HCT116 (cell line): ENCODE measurements at regions not wholly inside any gene's neighbourhood (a gene's known extent, or its start where the extent isn't known, plus 50 kb on each side); places are given as distances from the start of the nearest gene placed in this dataset.

Experiments
- ATAC-seq: fragments of 200-7000 bp; cut with Tn5 transposase; 2 replicates; pipeline ENCODE4 v1.9.1; 2020; ENCODE audit warnings: mild to moderate bottlenecking, moderate library complexity
- BruUV-seq: library from RNA; stranded (reverse); fragments of 400-500 nt; replicated peaks from 2 replicates; lab custom pipeline; 2021; lab: Mats Ljungman, UMichigan
- CTCF ChIA-PET: fragments of 300-600 bp; sonication (Branson Sonifier 250); formaldehyde crosslinking; loops from one replicate; lab custom pipeline; 2021; ENCODE audit warnings: antibody characterized with exemption; lab: Charles Lee
- POLR2A ChIA-PET: fragments of 300-600, 350-600 bp; sonication (Branson Sonifier 250); formaldehyde crosslinking; loops from one replicate; lab custom pipeline; 2021; ENCODE audit warnings: antibody characterized with exemption; lab: Charles Lee
- RAD21 ChIA-PET, 2 experiments: fragments of 300-600 bp; sonication (Branson Sonifier 250); formaldehyde crosslinking; loops; one replicate each; lab custom pipeline; 2023; ENCODE audit warnings: low total read pairs in 2 of 2; ENCODE audit not compliant: uncharacterized antibody in 2 of 2, unreplicated experiment in 2 of 2, low non-redundant PET in 1 of 2; lab: Charles Lee
- DNase-seq: peaks from one replicate; pipeline ENCODE4 v3.0.0-alpha.2; 2010; ENCODE audit warnings: low read depth, low spot score
- H2AFZ ChIP-seq: fragments of 200-600 bp; shearing (Covaris generic), sonication (generic); 2 replicates; pipeline ENCODE4 v1.6.1; 2017; ENCODE audit warnings: low read depth, mixed run types, mixed read lengths, antibody characterized with exemption, low read length; ENCODE audit not compliant: poor library complexity, severe bottlenecking
- H3K27ac ChIP-seq: 2 replicates; pipeline ENCODE4 v1.5.1; 2012; ENCODE audit warnings: low read depth, low read length
- H3K27me3 ChIP-seq: fragments of 200-600 bp; sonication (generic); 2 replicates; pipeline ENCODE4 v1.6.1; 2016; ENCODE audit warnings: mixed run types, low read length, mixed read lengths; ENCODE audit not compliant: insufficient read depth
- H3K36me3 ChIP-seq, 2 experiments: fragments of 200-500 bp in 1 of 2; fragments of 200-600 bp in 1 of 2; sonication (Bioruptor generic) in 1 of 2; sonication (generic) in 1 of 2; 2 replicates each; pipeline versions ENCODE4 v1.5.1 to v1.6.1; 2014 to 2016; ENCODE audit warnings: low read length in 2 of 2, inconsistent platforms in 1 of 2, mixed read lengths in 1 of 2, mixed run types in 1 of 2; ENCODE audit not compliant: insufficient read depth in 2 of 2, control insufficient read depth in 1 of 2
- H3K4me1 ChIP-seq, 2 experiments: fragments of 200-600 bp in 1 of 2; sonication (generic) in 1 of 2; 2 replicates each; pipeline versions ENCODE4 v1.5.1 to v1.6.1; 2012 to 2017; ENCODE audit warnings: low read length in 2 of 2, inconsistent platforms in 1 of 2, mild to moderate bottlenecking in 1 of 2, mixed read lengths in 1 of 2, mixed run types in 1 of 2, moderate library complexity in 1 of 2; ENCODE audit not compliant: insufficient read depth in 2 of 2, control insufficient read depth in 1 of 2
- H3K4me2 ChIP-seq: fragments of 200-600 bp; sonication (generic); 2 replicates; pipeline ENCODE4 v1.6.1; 2017; ENCODE audit warnings: mixed run types, low read length, mixed read lengths
- H3K4me3 ChIP-seq, 2 experiments: fragments of 200-600 bp in 1 of 2; sonication (generic) in 1 of 2; replicated peaks in 1 of 2; 2 replicates each; pipeline ENCODE4 v1.5.1; 2011 to 2016; ENCODE audit warnings: low read length in 2 of 2, control low read depth in 1 of 2, low read depth in 1 of 2, mild to moderate bottlenecking in 1 of 2, mixed read lengths in 1 of 2, mixed run types in 1 of 2
- H3K79me2 ChIP-seq: fragments of 200-600 bp; sonication (generic); 2 replicates; pipeline ENCODE4 v1.6.1; 2017; ENCODE audit warnings: mild to moderate bottlenecking, mixed run types, low read length, moderate library complexity, mixed read lengths; ENCODE audit not compliant: insufficient read depth
- H3K9ac ChIP-seq: fragments of 200-600 bp; sonication (generic); 2 replicates; pipeline ENCODE4 v1.6.1; 2016; ENCODE audit warnings: low read length, mixed read lengths
- H3K9me2 ChIP-seq: fragments of 200-600 bp; sonication (generic), shearing (Covaris generic); 2 replicates; pipeline ENCODE4 v1.6.1; 2017; ENCODE audit warnings: mixed run types, mild to moderate bottlenecking, moderate library complexity; ENCODE audit not compliant: insufficient read depth
- H3K9me3 ChIP-seq, 2 experiments: fragments of 200-500 bp in 1 of 2; fragments of 200-600 bp in 1 of 2; sonication (Bioruptor generic) in 1 of 2; sonication (generic) in 1 of 2; 2 replicates each; pipeline ENCODE4 v1.6.1; 2014 to 2017; ENCODE audit warnings: low read length in 2 of 2, mixed read lengths in 2 of 2, inconsistent platforms in 1 of 2, low read depth in 1 of 2, mild to moderate bottlenecking in 1 of 2, mixed run types in 1 of 2, moderate library complexity in 1 of 2; ENCODE audit not compliant: control insufficient read depth in 1 of 2, insufficient read depth in 1 of 2
- H4K20me1 ChIP-seq: fragments of 200-600 bp; sonication (generic), shearing (Covaris generic); 2 replicates; pipeline ENCODE4 v1.6.1; 2017; ENCODE audit warnings: mixed run types, mild to moderate bottlenecking, moderate library complexity; ENCODE audit not compliant: insufficient read depth
- CEBPB ChIP-seq: IDR thresholded peaks from 2 replicates; pipeline ENCODE4 v1.6.1; 2012; ENCODE audit warnings: low read depth
- CTCF ChIP-seq, 3 experiments: fragments of 200-600 bp in 1 of 3; sonication (generic) in 1 of 3; IDR thresholded peaks in 2 of 3; conservative IDR thresholded peaks in 1 of 3; 2 replicates each; pipeline ENCODE4 v1.5.1; 2012 to 2017; ENCODE audit warnings: low read depth in 2 of 3, low read length in 2 of 3, antibody characterized with exemption in 1 of 3, borderline replicate concordance in 1 of 3, control low read depth in 1 of 3, mild to moderate bottlenecking in 1 of 3, mixed read lengths in 1 of 3, mixed run types in 1 of 3, moderate library complexity in 1 of 3; ENCODE audit not compliant: insufficient read depth in 1 of 3
- EGR1 ChIP-seq: IDR thresholded peaks from 2 replicates; pipeline ENCODE4 v1.6.1; 2012; ENCODE audit warnings: low read depth
- ELF1 ChIP-seq: IDR thresholded peaks from 2 replicates; pipeline ENCODE4 v1.6.1; 2012; ENCODE audit warnings: low read depth, borderline replicate concordance
- EZH2 ChIP-seq: fragments of 200-600 bp; sonication (generic); IDR thresholded peaks from 2 replicates; pipeline ENCODE4 v1.6.1; 2017; ENCODE audit warnings: antibody characterized with exemption, mixed run types
- MAX ChIP-seq: IDR thresholded peaks from 2 replicates; pipeline ENCODE4 v1.6.1; 2012
- REST ChIP-seq: IDR thresholded peaks from 2 replicates; pipeline ENCODE4 v1.6.1; 2012; ENCODE audit warnings: low read depth
- SP1 ChIP-seq: IDR thresholded peaks from 2 replicates; pipeline ENCODE4 v1.6.1; 2012; ENCODE audit warnings: low read depth
- SRF ChIP-seq: IDR thresholded peaks from 2 replicates; pipeline ENCODE4 v1.6.1; 2012; ENCODE audit warnings: low read depth
- YY1 ChIP-seq: IDR thresholded peaks from 2 replicates; pipeline ENCODE4 v1.6.1; 2011; ENCODE audit warnings: low read length, low read depth, moderate library complexity, mild to moderate bottlenecking; ENCODE audit not compliant: insufficient replicate concordance; ENCODE audit errors: extremely low read depth
- ZBTB33 ChIP-seq: IDR thresholded peaks from 2 replicates; pipeline ENCODE4 v1.6.1; 2011; ENCODE audit warnings: mild to moderate bottlenecking, low read length, moderate library complexity; ENCODE audit not compliant: insufficient replicate concordance; ENCODE audit errors: extremely low read depth
- intact Hi-C: fragments of 100-400 bp; cut with micrococcal nuclease; formaldehyde crosslinking; loops from 2 replicates; pipeline ENCODE4 v1.10.0; 2022

GRCh38 chr13:59326717-59327116, 837.0 kb downstream of the DIAPH3 start:
- H4K20me1 ChIP-seq: no peaks in the 10 kb centered on the region
- H3K9me3 ChIP-seq: peaks cover 0 to 11% of the 10 kb centered on the region in 2 experiments; a peak in 1 of 4 replicates
- no peaks in the 10 kb centered on the region for H3K79me2 ChIP-seq
- no peaks in the 10 kb centered on the region for H3K4me1 ChIP-seq
- no peaks in the 10 kb centered on the region for H3K27me3 ChIP-seq
- ChIA-PET CTCF (no interaction called here), RAD21 (no interaction called here), POLR2A (no interaction called here)
- no peaks in the 10 kb centered on the region for H3K36me3 ChIP-seq
- no peak overlapping the region for H3K4me2 ChIP-seq
- DNase-seq: no peak
- no peak overlapping the region for H2AFZ ChIP-seq
- H3K9ac ChIP-seq: no peak overlapping the region
- H3K9me2 ChIP-seq: no peaks in the 10 kb centered on the region
- intact Hi-C loops: no loop called here
- H3K4me3 ChIP-seq: no peak overlapping the region
- no peak overlapping the region for H3K27ac ChIP-seq
- no peak for TF ChIP-seq SRF
- TF ChIP-seq MAX: no peak
- no peak for TF ChIP-seq ELF1
- TF ChIP-seq SP1: no peak
- TF ChIP-seq EGR1: no peak
- TF ChIP-seq EZH2: no peak
- no peak for TF ChIP-seq CTCF (IDR thresholded peaks at IDR 0.05 in 2 of 3, conservative IDR thresholded peaks at IDR 0.05 in 1 of 3; ENCODE audit: borderline replicate concordance in 1 of 3, insufficient read depth in 1 of 3, low read depth in 2 of 3, low read length in 2 of 3)
- no peak for TF ChIP-seq ZBTB33
- TF ChIP-seq CEBPB: no peak
- no peak for TF ChIP-seq REST
- TF ChIP-seq YY1: no peak
- TF ChIP-seq, all 23 proteins: peak for 0
- ATAC-seq: no peak
- no TSS peak for BruUV-seq
